GM13977 (cell line): ENCODE measurements at regions not wholly inside any gene's neighbourhood (a gene's known extent, or its start where the extent isn't known, plus 50 kb on each side); places are given as distances from the start of the nearest gene placed in this dataset.

Experiments
- DNase-seq: peaks from one replicate; pipeline ENCODE4 v3.0.0; 2012; ENCODE audit warnings: low spot score
- in situ Hi-C: fragments of 300-500 bp; cut with MboI; formaldehyde crosslinking; loops from one replicate; pipeline ENCODE4 v1.12.0; 2022; ENCODE audit warnings: low sequenced_read_pairs, low pct_unique_long_range_greater_than_20kb, mixed read lengths, inconsistent platforms; ENCODE audit not compliant: unreplicated experiment
- TF ChIP-seq, protein P1 (sequence below): IDR thresholded peaks from 2 replicates; pipeline ENCODE4 v1.5.1; 2012; ENCODE audit warnings: mild to moderate bottlenecking, control low read depth; ENCODE audit not compliant: insufficient read depth; ENCODE audit errors: extremely low read depth, missing control alignments

GRCh38 chr2:18219676-18220075, 340.8 kb downstream of the RDH14 start:
- TF ChIP-seq, protein P1, sequence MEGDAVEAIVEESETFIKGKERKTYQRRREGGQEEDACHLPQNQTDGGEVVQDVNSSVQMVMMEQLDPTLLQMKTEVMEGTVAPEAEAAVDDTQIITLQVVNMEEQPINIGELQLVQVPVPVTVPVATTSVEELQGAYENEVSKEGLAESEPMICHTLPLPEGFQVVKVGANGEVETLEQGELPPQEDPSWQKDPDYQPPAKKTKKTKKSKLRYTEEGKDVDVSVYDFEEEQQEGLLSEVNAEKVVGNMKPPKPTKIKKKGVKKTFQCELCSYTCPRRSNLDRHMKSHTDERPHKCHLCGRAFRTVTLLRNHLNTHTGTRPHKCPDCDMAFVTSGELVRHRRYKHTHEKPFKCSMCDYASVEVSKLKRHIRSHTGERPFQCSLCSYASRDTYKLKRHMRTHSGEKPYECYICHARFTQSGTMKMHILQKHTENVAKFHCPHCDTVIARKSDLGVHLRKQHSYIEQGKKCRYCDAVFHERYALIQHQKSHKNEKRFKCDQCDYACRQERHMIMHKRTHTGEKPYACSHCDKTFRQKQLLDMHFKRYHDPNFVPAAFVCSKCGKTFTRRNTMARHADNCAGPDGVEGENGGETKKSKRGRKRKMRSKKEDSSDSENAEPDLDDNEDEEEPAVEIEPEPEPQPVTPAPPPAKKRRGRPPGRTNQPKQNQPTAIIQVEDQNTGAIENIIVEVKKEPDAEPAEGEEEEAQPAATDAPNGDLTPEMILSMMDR = no peak
- DNase-seq = no peak
- in situ Hi-C loops = no loop called here

DNA sequence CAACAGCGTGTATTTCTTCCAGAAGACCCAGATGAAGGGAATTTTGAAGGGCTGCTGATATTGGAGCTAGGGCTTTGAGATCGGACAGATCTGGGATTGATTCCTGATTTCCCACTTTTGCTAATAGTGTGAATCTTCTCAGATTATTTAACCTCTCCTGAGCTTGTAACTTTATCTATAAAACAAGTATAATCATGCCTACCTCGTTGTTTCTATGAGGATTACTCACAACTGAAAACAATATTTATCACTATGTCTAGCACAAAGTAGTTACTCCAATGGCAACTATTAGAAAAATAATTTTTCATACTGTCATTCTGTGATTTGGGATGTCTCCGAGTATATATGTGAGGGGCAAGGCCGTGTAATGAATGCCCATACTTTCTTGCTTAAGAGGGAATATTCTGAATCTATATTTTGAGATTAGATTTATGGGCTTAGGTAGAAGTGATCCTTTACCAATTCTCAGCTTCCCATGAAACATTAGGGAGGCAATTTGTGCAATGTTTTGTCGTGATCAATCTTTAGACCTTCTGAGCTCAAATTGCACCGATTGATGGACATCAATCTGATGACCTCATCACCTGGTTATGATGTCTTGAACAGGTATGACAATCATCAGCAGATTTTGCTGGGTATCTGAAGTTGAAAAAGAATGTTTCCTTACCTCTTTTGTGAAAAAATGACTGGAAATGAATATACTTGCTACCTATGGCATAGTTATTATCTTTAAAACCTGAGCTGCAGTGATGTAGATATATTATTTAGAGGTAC, 339.9 kb downstream of the KCNS3 start:
- in situ Hi-C loops = no loop called here
- TF ChIP-seq, protein P1 = no peak
- DNase-seq = no peak

GRCh38 chr2:18214936-18215335, 336.5 kb downstream of the KCNS3 start:
- no peak for DNase-seq

GRCh38 chr2:18213986-18214385, 335.5 kb downstream of the KCNS3 start:
- in situ Hi-C loops = no loop called here
- no peak for DNase-seq
- TF ChIP-seq, protein P1 = no peak

More at GRCh38 chr2:18214936-18215335, 336.5 kb downstream of the KCNS3 start:
- TF ChIP-seq, protein P1 = no peak
- in situ Hi-C loops = no loop called here

DNA sequence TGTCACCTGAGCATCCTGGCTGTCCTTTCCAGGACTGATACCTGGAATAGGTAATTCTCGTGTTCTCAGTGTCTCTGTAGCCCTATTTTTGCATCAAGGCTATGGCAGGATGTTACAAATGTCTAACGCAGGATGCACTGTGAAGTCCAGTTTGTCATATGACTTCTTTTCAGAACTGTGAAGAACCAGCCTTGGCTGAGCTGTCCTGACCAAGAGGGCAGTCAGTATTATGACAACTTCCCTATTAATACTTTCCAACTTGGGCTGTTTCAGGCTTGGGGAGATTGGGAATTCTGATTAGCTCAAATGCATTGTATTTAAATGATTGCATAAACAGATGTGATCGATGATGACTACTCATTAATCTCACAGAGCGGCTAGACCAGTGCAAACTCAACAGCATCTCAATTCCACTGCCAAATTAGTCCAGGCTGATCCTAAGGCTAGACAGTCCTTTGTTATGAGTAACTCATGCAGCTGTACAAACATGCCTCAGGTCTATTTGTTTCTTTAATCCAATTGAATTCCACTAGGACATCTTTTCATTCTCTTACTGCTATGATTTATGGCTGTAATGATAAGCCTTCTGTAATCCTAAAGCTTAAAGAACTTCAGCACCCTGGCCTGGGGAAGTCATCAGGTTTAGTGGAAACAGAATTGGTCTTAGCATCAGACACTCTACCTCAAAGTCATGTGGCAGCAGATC, 331.6 kb downstream of the KCNS3 start:
- no peak for DNase-seq
- TF ChIP-seq, protein P1 = no peak
- in situ Hi-C loops = no loop called here

DNA sequence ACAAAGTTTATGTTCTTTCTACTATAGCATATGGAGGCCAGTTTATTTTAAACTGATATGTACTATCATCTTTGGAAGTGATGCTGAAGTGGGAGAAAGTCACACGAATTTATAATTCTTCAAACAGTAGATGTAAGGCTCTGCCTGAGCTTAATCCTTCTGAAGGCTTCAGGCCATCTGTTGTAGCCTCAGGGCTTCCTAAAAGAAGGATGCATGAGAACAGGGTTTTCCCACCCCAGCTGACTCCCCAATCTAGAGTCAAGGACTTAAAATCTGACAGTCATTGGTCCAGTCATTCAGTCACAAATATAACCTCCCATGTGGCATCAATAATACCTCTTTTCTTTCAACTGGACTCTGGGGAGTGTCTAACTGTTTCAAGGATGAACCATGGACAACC, 330.5 kb downstream of the KCNS3 start:
- no peak for DNase-seq
- TF ChIP-seq, protein P1 = no peak
- in situ Hi-C loops = no loop called here
